ENCODE measurements at regions not wholly inside any gene's neighbourhood (a gene's known extent, or its start where the extent isn't known, plus 50 kb on each side); places are given as distances from the start of the nearest gene placed in this dataset.
"Not testable (repeated sequence)": the region's sequence is repeated elsewhere in the genome, so short reads cannot be mapped to it uniquely, and the experiment has no call there.

DNA sequence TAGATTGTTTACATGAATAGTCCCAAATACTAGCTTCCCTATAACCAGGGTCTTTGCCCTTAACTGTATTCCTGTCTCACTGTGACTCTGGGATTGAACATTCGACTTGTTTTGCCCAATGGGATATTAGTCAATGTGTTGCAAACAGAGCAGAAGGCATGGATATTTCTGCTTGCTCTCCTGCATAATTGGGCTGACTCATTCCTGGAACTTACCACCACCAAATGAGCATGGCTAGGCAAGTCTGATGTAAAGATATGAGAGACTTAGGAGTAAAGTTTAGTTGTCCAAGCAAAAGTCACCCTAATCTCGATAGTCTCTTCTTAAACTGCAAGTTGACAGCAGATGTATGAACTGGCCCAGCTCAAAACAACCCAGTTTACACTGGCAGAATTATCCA, 273.5 kb upstream of the CCNG1 start:
- no peak for DNase-seq (ENCODE audit: low read depth)

- DNase-seq (ENCODE audit: low read depth) = no peak
Observed at GRCh38 chr5:163165277-163165676, 272.1 kb upstream of the CCNG1 start.

DNA sequence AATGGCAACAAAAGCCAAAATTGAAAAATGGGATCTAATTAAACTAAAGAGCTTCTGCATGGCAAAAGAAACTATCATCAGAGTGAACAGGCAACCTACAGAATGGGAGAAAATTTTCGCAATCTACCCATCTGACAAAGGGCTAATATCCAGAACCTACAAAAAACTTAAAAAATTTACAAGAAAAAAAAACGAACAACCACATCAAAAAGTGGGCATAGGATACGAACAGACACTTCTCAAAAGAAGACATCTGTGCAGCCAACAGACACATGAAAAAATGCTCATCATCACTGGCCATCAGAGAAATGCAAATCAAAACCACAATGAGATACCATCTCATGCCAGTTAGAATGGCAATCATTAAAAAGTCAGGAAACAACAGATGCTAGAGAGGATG, 267.2 kb upstream of the CCNG1 start:
- not testable (repeated sequence) for DNase-seq (ENCODE audit: low read depth)

DNA sequence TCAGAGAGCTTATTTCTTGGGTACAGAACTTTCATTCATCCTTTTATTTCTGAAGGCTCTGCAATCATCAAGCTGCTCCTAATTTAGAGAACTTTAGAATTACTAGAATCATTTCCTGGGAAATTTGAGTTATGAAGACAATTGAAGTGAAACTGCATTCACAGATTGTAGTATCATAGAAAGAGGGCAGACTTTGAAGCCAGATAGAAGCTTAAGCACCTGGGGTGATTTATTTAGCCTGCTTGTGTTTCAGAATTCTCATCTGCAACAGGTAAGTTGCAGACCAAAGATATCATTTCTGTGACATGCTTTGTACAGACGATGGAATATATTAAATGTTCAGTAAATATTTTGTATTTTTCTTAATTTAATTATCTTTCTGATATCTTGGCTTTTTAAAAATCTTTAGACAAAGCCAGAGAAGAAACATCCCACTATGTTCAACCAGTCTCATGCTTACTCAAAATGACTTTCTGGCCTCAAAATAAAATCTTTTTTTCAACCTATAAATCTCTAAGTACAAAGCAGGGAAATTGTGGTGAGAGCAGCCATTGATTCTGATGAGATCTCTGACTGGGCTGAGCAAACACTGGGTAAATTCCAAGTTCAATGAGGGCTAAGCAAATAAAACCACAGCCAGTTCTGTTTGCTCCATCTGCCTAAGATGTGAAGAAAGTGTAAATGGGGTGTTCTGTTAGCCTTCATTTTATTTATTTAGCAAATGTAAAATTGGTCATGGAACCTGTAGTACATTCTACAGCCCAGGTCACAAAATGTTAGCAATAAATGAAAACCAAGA, 264.7 kb upstream of the CCNG1 start:
- DNase-seq (ENCODE audit: low read depth) = no peak

DNA sequence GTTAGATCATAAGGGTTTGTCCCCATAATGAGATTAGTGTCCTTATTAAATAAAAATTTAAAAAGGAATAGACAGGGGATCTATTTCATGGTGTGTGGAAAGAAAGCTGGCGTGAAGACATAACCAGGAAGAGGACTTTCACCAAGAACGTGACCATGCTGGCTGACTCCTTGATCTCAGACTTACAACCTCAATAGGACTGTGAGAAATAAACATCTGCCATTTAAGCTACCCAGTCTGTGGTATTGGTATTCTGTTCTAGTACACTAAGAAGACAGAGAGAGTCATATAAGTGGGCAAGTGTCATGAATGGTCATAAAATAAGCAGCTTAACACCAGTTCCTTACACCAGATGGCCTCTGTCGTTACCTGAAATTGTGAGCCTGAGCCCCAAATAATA, 259.4 kb upstream of the CCNG1 start:
- DNase-seq (ENCODE audit: low read depth) = no peak

DNA sequence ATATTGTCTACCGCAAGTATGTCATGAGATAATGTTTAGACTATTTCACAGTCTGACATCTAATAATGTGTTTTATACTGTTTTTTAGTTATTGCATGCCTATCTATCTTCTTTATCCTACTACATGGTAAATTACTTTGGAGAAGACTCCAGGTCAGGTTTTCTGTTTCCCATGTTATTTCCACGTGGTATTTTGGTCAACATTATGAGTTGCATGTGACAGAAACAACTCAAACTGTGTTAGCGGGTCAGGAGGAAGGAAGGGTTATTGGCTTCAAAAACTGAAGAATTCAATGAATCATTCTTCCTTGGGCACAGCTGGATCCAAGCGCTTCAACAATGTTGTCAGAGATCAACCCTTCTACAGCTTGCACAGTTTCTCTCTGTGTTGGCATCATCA, 252.1 kb upstream of the CCNG1 start:
- DNase-seq (ENCODE audit: low read depth) = no peak

- no peak for DNase-seq (ENCODE audit: low read depth)
Observed at GRCh38 chr5:163189023-163189553, 248.3 kb upstream of the CCNG1 start.

DNA sequence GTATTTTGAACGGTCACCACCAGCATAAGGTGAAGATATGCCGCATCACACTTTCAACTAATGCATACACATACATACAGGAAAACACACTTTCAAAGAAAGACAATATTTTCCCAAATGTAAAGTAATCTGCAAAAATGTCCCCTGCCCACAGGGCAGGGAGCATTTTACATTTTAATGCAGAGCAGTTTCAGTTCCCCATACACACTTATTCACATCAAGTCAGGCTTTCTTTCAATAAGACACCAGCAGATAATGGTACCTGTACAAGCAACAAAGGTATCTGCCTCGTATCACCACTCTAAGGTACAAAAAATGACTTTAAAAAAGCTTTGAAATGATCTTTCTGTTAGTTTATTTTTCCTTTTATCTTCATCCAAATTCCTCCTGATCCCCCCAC, 247.1 kb upstream of the CCNG1 start:
- no peak for DNase-seq (ENCODE audit: low read depth)

- DNase-seq (ENCODE audit: low read depth) = no peak
Observed at GRCh38 chr5:163190784-163191183, 246.6 kb upstream of the CCNG1 start.

DNA sequence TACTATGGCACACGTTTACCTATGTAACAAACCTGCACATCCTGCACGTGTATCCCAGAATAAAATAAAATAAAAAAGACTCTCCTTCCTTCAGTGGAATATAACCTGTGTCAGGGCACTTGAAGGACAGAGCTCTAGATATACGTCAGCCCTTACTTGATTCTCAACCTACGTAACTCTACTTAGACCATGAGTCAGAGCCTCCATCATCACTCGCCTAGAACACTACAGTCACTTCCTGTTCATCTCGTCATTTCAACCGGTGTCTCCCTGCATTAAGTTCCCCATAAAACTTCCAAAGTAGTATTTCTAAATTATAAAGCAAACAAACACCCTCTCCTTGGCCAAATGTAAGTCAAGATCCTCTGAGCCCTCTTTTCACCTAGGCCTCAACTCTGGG, 243.5 kb upstream of the CCNG1 start:
- no peak for DNase-seq (ENCODE audit: low read depth)

GRCh38 chr5:163205645-163206044, 231.8 kb upstream of the CCNG1 start:
- no peak for DNase-seq (ENCODE audit: low read depth)

GRCh38 chr5:163221581-163221980, 215.8 kb upstream of the CCNG1 start:
- no peak for DNase-seq (ENCODE audit: low read depth)

DNA sequence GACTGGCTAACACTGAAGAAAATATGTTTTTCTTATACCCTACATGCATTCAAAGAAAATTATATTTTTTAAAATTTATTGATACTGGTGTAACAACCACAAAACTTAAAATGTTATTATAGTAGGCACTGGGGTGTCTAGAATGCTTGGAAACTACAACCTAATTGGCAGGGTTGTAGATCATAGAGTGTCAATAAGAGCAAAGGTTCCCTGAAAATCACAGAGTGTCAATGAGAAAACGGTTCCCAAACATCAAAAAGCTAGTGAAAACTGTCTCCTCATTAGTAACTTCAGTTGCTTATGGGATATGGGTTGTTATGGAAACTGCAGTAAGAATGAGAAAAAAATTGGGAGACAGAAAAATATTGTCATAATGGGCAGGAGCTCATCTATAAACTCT, 214.4 kb upstream of the CCNG1 start:
- DNase-seq (ENCODE audit: low read depth) = no peak

DNA sequence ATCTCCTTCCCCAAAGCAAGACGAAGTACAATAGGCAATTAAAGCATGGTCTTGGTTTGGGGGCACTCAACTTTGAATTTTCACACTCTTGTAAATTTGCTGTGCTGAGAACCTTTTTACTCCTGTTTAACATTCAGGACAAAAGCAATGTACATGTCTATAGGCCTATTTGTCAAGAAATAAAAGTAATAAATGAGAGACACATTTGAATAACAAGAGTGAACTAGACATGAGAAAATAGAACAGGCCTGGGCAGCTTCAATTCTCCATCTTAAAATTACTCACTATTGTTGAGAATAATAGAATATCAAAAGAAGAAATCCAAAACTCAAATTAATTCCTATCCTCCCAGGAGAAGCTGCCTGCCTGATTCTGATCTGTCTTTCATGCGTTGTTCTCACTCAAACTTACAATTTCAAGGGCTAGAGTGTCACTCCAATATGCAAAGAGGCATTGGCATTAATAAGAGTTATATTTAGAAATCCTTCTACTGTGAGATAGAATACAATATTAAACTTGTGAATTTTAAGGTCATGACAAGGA, 192.9 kb upstream of the CCNG1 start:
- DNase-seq (ENCODE audit: low read depth) = no peak

- no peak for DNase-seq (ENCODE audit: low read depth)
Observed at GRCh38 chr5:163245584-163245983, 191.8 kb upstream of the CCNG1 start.

DNA sequence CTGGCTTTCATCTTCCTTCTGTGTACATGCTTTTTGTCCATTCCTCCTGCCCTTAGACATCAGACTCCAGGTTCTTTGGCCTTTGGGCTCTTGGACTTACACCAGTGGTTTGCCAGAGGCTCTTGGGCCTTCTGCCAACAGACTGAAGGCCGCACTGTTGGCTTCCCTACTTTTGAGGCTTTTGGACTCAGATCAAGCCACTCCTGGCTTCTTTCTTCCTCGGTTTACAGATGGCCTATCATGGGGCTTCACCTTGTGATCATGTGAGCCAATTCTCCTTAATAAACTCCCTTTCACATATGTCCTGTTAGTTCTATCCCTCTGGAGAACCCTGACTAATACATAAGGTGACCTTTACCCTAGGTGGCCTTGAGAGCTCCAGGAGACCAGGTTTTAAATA, 189.1 kb upstream of the CCNG1 start:
- DNase-seq (ENCODE audit: low read depth) = no peak

- no peak for DNase-seq (ENCODE audit: low read depth)
Observed at GRCh38 chr5:163248871-163249270, 188.5 kb upstream of the CCNG1 start.

GRCh38 chr5:163252950-163253349, 184.4 kb upstream of the CCNG1 start:
- DNase-seq (ENCODE audit: low read depth) = no peak

GRCh38 chr5:163259495-163259894, 177.9 kb upstream of the CCNG1 start:
- no peak for DNase-seq (ENCODE audit: low read depth)

DNA sequence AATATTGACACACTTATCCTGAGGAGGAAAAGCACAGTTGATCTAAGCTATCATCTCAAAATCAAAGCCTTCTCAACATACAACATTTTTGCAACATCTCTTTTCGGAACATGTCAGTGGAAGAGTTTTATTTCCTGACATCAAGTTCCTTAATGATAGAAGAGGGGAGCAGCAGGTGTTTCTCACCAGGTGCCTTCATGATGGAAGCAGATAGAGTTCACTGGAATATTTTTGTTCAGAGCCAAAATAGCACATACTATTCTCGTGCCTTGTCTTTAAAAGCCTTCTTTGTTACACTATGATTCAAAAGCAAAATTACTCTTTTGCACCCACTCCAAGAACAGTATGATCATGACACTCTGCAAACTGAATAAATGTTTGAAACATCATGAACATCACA, 176.9 kb upstream of the CCNG1 start:
- no peak for DNase-seq (ENCODE audit: low read depth)

GRCh38 chr5:163260961-163261360, 176.4 kb upstream of the CCNG1 start:
- no peak for DNase-seq (ENCODE audit: low read depth)

- no peak for DNase-seq (ENCODE audit: low read depth)
Observed at GRCh38 chr5:163261647-163262269, 175.6 kb upstream of the CCNG1 start.

- not testable (repeated sequence) for DNase-seq (ENCODE audit: low read depth)
Observed at GRCh38 chr5:163266249-163266648, 171.1 kb upstream of the CCNG1 start.
